ENCODE measurements at regions not wholly inside any gene's neighbourhood (a gene's known extent, or its start where the extent isn't known, plus 50 kb on each side); places are given as distances from the start of the nearest gene placed in this dataset.

DNA sequence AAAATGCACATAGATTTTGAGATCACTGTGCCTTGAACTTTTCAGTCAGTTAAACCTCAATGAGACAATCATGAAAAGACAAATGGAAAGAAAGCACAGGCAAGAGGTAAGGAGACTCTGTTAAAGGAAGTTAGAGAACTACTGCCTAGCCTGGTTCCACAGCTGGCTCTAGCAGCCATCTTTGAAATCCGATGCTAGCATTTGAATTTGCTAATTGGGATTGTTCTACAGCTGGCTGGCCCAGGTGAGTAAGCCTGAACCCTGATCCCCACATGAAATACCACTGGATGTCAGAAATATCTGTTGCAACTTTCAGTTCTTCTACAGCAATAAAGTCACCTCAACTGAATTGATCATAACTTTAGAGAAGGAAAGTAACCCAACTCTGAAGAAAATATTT is 315.2 kb upstream of the CHAC2 start:
- TF ChIP-seq, protein P1, sequence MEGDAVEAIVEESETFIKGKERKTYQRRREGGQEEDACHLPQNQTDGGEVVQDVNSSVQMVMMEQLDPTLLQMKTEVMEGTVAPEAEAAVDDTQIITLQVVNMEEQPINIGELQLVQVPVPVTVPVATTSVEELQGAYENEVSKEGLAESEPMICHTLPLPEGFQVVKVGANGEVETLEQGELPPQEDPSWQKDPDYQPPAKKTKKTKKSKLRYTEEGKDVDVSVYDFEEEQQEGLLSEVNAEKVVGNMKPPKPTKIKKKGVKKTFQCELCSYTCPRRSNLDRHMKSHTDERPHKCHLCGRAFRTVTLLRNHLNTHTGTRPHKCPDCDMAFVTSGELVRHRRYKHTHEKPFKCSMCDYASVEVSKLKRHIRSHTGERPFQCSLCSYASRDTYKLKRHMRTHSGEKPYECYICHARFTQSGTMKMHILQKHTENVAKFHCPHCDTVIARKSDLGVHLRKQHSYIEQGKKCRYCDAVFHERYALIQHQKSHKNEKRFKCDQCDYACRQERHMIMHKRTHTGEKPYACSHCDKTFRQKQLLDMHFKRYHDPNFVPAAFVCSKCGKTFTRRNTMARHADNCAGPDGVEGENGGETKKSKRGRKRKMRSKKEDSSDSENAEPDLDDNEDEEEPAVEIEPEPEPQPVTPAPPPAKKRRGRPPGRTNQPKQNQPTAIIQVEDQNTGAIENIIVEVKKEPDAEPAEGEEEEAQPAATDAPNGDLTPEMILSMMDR (optimal IDR thresholded peaks at IDR 0.05 in 1 of 3, IDR thresholded peaks at IDR 0.05 in 1 of 3, conservative IDR thresholded peaks at IDR 0.05 in 1 of 3; ENCODE audit: extremely low read depth in 1 of 3, insufficient read depth in 2 of 3, low read length in 3 of 3), result no peak
- no peak for TF ChIP-seq EZH2 (IDR thresholded peaks at IDR 0.05; ENCODE audit: low read length)
